Right lobe of liver (tissue), 6 donors: ENCODE measurements at regions not wholly inside any gene's neighbourhood (a gene's known extent, or its start where the extent isn't known, plus 50 kb on each side); places are given as distances from the start of the nearest gene placed in this dataset.

Experiments
- ATAC-seq, 4 donors: fragments of 200-7000 bp; cut with Tn5 transposase; one replicate each; pipeline ENCODE4 v1.9.1; 2020; ENCODE audit warnings: mild to moderate bottlenecking in 4 of 4, moderate library complexity in 4 of 4
- DNase-seq, 3 donors: peaks; one replicate each; pipeline ENCODE4 v3.0.0-alpha.2; 2020
- H3K27ac ChIP-seq, 3 donors: fragments of 200-600 bp; one replicate each; pipeline ENCODE4 v1.8.0; 2022
- H3K27me3 ChIP-seq, 2 donors: fragments of 200-600 bp; one replicate each; pipeline ENCODE4 v1.8.0; 2022
- H3K36me3 ChIP-seq, 4 donors: fragments of 200-600 bp; sonication (generic) in 1 of 4; one replicate each; pipeline versions ENCODE4 v1.5.1 to v1.8.0; 2017 to 2022; ENCODE audit warnings: control low read depth in 1 of 4
- H3K4me1 ChIP-seq, 4 donors: fragments of 200-600 bp; sonication (generic) in 1 of 4; one replicate each; pipeline versions ENCODE4 v1.5.1 to v1.8.0; 2017 to 2022; ENCODE audit warnings: control low read depth in 1 of 4
- H3K4me3 ChIP-seq, 3 donors: fragments of 200-600 bp; one replicate each; pipeline ENCODE4 v1.8.0; 2022
- H3K9me3 ChIP-seq, 4 donors: fragments of 200-600 bp; sonication (generic) in 1 of 4; one replicate each; pipeline versions ENCODE4 v1.5.1 to v1.8.0; 2017 to 2022; ENCODE audit warnings: control low read depth in 1 of 4
- CTCF ChIP-seq, 4 donors: fragments of 200-600 bp in 3 of 4; fragments of 450-650 bp in 1 of 4; IDR thresholded peaks; one replicate each; pipeline versions ENCODE4 v1.5.1 to v1.8.0; 2016 to 2022; ENCODE audit warnings: antibody characterized with exemption in 4 of 4, mild to moderate bottlenecking in 2 of 4
- POLR2A ChIP-seq: fragments of 450-650 bp; IDR thresholded peaks from one replicate; pipeline ENCODE4 v1.6.1; 2017; ENCODE audit warnings: antibody characterized with exemption, mild to moderate bottlenecking
- WGBS: methylation state at CpG from one replicate; pipeline ENCODE4 v1.1.6; 2018; ENCODE audit warnings: low coverage, low lambda C conversion rate; ENCODE audit not compliant: insufficient coverage; ENCODE audit errors: missing lambda C conversion rate; 5-methylcytosine and 5-hydroxymethylcytosine counted together
- intact Hi-C, 2 donors: fragments of 100-400 bp; cut with DNase I; formaldehyde crosslinking; loops; one replicate each; pipeline versions ENCODE4 v1.11.2 to v1.14.1; 2022
- donor health status: DM: no; HTN: yes; CAD: no.
- donor health status: DM: no; HTN: no; CAD: no.
- donor health status: DM: no; HTN: no; CAD: no.
- donor health status: DM: no; HTN: yes; CAD: no.
- donor health status: DM: no; HTN: yes; CAD: no.

GRCh38 chr16:82544378-82545160 lies 82.2 kb upstream of the CDH13 start:
- no peak overlapping the region for H3K27ac ChIP-seq
- H3K4me1 ChIP-seq: no peaks in the 10 kb centered on the region
- WGBS: 42% methylated on average over 12 of the region's 12 CpGs
- no peaks in the 10 kb centered on the region for H3K27me3 ChIP-seq
- DNase-seq (no peak), ATAC-seq (no peak)
- no peaks in the 10 kb centered on the region for H3K36me3 ChIP-seq
- H3K4me3 ChIP-seq: no peak overlapping the region
- TF ChIP-seq CTCF (IDR thresholded peaks at IDR 0.05): no peak
- no peak for TF ChIP-seq POLR2A
- no peaks in the 10 kb centered on the region for H3K9me3 ChIP-seq
- intact Hi-C loops: no loop called here

GRCh38 chr16:82542714-82543113 lies 84.1 kb upstream of the CDH13 start:
- TF ChIP-seq POLR2A (no peak), CTCF (IDR thresholded peaks at IDR 0.05) (no peak)
- DNase-seq: no peak
- no peaks in the 10 kb centered on the region for H3K4me1 ChIP-seq
- 50% methylated on average over 1 of the region's 1 CpG for WGBS
- no peaks in the 10 kb centered on the region for H3K36me3 ChIP-seq
- no peak for ATAC-seq
- H3K27ac ChIP-seq: no peak overlapping the region
- H3K9me3 ChIP-seq: no peaks in the 10 kb centered on the region
- H3K4me3 ChIP-seq: no peak overlapping the region
- intact Hi-C loops: no loop called here
- H3K27me3 ChIP-seq: no peaks in the 10 kb centered on the region

- DNase-seq: no peak
- Histone ChIP-seq H3K4me3 (no peak overlapping the region), H3K4me1 (no peaks in the 10 kb centered on the region), H3K27me3 (no peaks in the 10 kb centered on the region), H3K9me3 (no peaks in the 10 kb centered on the region), H3K27ac (no peak overlapping the region), H3K36me3 (no peaks in the 10 kb centered on the region)
- WGBS: 72% methylated on average over 5 of the region's 5 CpGs
- TF ChIP-seq POLR2A (no peak), CTCF (IDR thresholded peaks at IDR 0.05) (no peak)
- intact Hi-C loops: no loop called here
- ATAC-seq: no peak
Measured at GRCh38 chr16:82541103-82541502, 85.7 kb upstream of the CDH13 start.

DNA sequence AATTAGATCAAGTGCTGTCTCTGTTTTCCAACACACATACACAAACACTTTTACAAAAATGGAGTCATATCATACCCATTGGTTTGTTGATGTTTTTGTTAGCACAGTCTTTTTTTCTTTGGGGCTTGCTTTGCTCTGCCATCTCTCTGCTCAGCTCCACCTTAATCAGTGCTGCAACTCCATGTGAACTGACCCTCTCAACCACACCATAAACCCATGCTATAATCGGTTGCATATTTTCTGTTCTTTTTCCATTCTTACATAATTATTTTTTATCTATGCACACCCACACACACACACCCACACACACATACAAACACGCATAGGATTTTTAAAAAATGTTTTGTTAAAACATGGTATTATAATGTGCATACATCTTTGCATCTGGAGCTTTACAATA lies 91.0 kb upstream of the CDH13 start:
- 59% methylated on average over 2 of the region's 2 CpGs for WGBS
- Histone ChIP-seq H3K27me3 (no peaks in the 10 kb centered on the region), H3K27ac (no peak overlapping the region), H3K36me3 (no peaks in the 10 kb centered on the region), H3K9me3 (no peaks in the 10 kb centered on the region), H3K4me1 (no peaks in the 10 kb centered on the region), H3K4me3 (no peak overlapping the region)
- TF ChIP-seq CTCF (IDR thresholded peaks at IDR 0.05): no peak
- TF ChIP-seq POLR2A: no peak
- ATAC-seq: no peak
- intact Hi-C loops: no loop called here
- no peak for DNase-seq
